HEK293 (cell line): ENCODE measurements at regions not wholly inside any gene's neighbourhood (a gene's known extent, or its start where the extent isn't known, plus 50 kb on each side); places are given as distances from the start of the nearest gene placed in this dataset.

Source experiments
- CTCF ChIP-seq: fragments of 450-650 bp; formaldehyde crosslinking; IDR thresholded peaks from 2 replicates; pipeline ENCODE4 v1.5.1; 2016; ENCODE audit warnings: missing biosample characterization, missing genetic modification characterization
- ZBTB7A ChIP-seq: fragments of 450-650 bp; formaldehyde crosslinking; IDR thresholded peaks from 2 replicates; pipeline ENCODE4 v1.5.1; 2016; ENCODE audit warnings: low read depth, missing biosample characterization, missing genetic modification characterization
- ZFP37 ChIP-seq: fragments of 450-650 bp; formaldehyde crosslinking; IDR thresholded peaks from 2 replicates; pipeline ENCODE4 v1.5.1; 2016; ENCODE audit warnings: missing biosample characterization, missing genetic modification characterization
- ZNF394 ChIP-seq: fragments of 450-650 bp; formaldehyde crosslinking; IDR thresholded peaks from 2 replicates; pipeline ENCODE4 v1.5.1; 2016; ENCODE audit warnings: missing biosample characterization, missing genetic modification characterization, mild to moderate bottlenecking, moderate library complexity, borderline replicate concordance
- ZNF600 ChIP-seq: fragments of 450-650 bp; formaldehyde crosslinking; IDR thresholded peaks from 2 replicates; pipeline ENCODE4 v1.5.1; 2016; ENCODE audit warnings: missing biosample characterization, missing genetic modification characterization
- ZNF660 ChIP-seq: fragments of 450-650 bp; IDR thresholded peaks from 2 replicates; pipeline ENCODE4 v1.5.1; 2018; ENCODE audit warnings: missing biosample characterization, mild to moderate bottlenecking, missing genetic modification characterization
- ZNF791 ChIP-seq: fragments of 450-650 bp; formaldehyde crosslinking; IDR thresholded peaks from 2 replicates; pipeline ENCODE4 v1.5.1; 2016; ENCODE audit warnings: missing biosample characterization, missing genetic modification characterization

GRCh38 chr13:65784088-65784816 is 1445.9 kb downstream of the PCDH9 start:
- no peak for TF ChIP-seq CTCF (tag by site-specific recombination)
- no peak for TF ChIP-seq ZFP37 (tag by site-specific recombination)
- TF ChIP-seq ZNF394 (tag by site-specific recombination): no peak
- TF ChIP-seq ZNF791 (tag by site-specific recombination): no peak
- TF ChIP-seq ZNF600: no peak
- no peak for TF ChIP-seq ZBTB7A
- no peak for TF ChIP-seq ZNF660 (tag by site-specific recombination)
